ENCODE measurements at regions not wholly inside any gene's neighbourhood (a gene's known extent, or its start where the extent isn't known, plus 50 kb on each side); places are given as distances from the start of the nearest gene placed in this dataset.

GRCh38 chr2:16442971-16443370 is 222.7 kb downstream of the CYRIA start (continued):
- TF ChIP-seq, protein P1, sequence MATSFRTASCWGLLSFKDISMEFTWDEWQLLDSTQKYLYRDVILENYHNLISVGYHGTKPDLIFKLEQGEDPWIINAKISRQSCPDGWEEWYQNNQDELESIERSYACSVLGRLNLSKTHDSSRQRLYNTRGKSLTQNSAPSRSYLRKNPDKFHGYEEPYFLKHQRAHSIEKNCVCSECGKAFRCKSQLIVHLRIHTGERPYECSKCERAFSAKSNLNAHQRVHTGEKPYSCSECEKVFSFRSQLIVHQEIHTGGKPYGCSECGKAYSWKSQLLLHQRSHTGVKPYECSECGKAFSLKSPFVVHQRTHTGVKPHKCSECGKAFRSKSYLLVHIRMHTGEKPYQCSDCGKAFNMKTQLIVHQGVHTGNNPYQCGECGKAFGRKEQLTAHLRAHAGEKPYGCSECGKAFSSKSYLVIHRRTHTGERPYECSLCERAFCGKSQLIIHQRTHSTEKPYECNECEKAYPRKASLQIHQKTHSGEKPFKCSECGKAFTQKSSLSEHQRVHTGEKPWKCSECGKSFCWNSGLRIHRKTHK (tag by site-specific recombination; IDR thresholded peaks at IDR 0.05) = no peak

DNA sequence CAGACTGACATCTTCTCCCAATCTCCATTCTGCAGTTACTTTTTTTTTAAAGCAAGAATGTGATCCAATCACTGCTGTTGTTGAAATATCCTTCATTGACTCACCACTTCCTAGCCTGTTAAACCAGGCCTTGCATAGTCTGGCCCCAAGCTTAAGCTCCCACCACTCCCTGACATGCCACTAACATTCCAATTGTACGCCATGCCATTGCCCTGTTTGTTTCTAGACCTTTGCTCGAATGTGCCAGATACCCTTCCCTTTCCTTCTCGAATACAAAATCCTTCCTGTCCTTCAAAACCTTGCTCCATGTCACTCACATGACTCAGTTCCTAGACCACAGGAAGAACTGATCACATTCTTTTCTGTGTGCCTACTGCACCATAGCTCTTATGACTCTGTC is 224.2 kb downstream of the CYRIA start:
- Histone ChIP-seq H3K27ac (ENCODE audit: extremely low read depth, low read depth, low read length) (no peak overlapping the region), H3K9me3 (ENCODE audit: control insufficient read depth, insufficient read depth, low read depth, low read length) (no peaks in the 10 kb centered on the region), H3K4me3 (ENCODE audit: low read depth, low read length) (no peak overlapping the region), H3K36me3 (ENCODE audit: control insufficient read depth in 2 of 2, insufficient read depth in 1 of 2, low read length in 2 of 2) (no peaks in the 10 kb centered on the region), H3K4me1 (ENCODE audit: control insufficient read depth, insufficient read depth, low read length) (no peaks in the 10 kb centered on the region)
- ChIA-PET CTCF (interaction anchor here (0.5 to 0.7 kb wide), 3 partner anchors 12 to 139 kb away, joined by 3 read pairs; no protein-coding TSS in a partner anchor), POLR2A (no interaction called here)
- TF ChIP-seq ZNF518A (tag by site-specific recombination; conservative IDR thresholded peaks at IDR 0.05; ENCODE audit: low read depth) (no peak), ZNF76 (tag by site-specific recombination; IDR thresholded peaks at IDR 0.05; ENCODE audit: borderline replicate concordance, low read depth) (no peak), ZNF624 (tag by site-specific recombination; IDR thresholded peaks at IDR 0.05) (no peak), HIC1 (tag by site-specific recombination; IDR thresholded peaks at IDR 0.05) (no peak), ZNF626 (tag by site-specific recombination; IDR thresholded peaks at IDR 0.05) (no peak), BCL11B (tag by site-specific recombination; IDR thresholded peaks at IDR 0.05; ENCODE audit: low read depth) (no peak), ZNF585B (tag by site-specific recombination; IDR thresholded peaks at IDR 0.05) (no peak), ZNF837 (tag by site-specific recombination; IDR thresholded peaks at IDR 0.05) (no peak), KLF1 (tag by site-specific recombination; IDR thresholded peaks at IDR 0.05) (no peak)
- TF ChIP-seq, protein P2, sequence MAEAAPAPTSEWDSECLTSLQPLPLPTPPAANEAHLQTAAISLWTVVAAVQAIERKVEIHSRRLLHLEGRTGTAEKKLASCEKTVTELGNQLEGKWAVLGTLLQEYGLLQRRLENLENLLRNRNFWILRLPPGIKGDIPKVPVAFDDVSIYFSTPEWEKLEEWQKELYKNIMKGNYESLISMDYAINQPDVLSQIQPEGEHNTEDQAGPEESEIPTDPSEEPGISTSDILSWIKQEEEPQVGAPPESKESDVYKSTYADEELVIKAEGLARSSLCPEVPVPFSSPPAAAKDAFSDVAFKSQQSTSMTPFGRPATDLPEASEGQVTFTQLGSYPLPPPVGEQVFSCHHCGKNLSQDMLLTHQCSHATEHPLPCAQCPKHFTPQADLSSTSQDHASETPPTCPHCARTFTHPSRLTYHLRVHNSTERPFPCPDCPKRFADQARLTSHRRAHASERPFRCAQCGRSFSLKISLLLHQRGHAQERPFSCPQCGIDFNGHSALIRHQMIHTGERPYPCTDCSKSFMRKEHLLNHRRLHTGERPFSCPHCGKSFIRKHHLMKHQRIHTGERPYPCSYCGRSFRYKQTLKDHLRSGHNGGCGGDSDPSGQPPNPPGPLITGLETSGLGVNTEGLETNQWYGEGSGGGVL (tag by site-specific recombination; IDR thresholded peaks at IDR 0.05) = no peak
- TF ChIP-seq, protein P3, sequence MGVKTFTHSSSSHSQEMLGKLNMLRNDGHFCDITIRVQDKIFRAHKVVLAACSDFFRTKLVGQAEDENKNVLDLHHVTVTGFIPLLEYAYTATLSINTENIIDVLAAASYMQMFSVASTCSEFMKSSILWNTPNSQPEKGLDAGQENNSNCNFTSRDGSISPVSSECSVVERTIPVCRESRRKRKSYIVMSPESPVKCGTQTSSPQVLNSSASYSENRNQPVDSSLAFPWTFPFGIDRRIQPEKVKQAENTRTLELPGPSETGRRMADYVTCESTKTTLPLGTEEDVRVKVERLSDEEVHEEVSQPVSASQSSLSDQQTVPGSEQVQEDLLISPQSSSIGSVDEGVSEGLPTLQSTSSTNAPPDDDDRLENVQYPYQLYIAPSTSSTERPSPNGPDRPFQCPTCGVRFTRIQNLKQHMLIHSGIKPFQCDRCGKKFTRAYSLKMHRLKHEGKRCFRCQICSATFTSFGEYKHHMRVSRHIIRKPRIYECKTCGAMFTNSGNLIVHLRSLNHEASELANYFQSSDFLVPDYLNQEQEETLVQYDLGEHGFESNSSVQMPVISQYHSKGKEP (tag by site-specific recombination; IDR thresholded peaks at IDR 0.05) = no peak
- TF ChIP-seq, protein P4, sequence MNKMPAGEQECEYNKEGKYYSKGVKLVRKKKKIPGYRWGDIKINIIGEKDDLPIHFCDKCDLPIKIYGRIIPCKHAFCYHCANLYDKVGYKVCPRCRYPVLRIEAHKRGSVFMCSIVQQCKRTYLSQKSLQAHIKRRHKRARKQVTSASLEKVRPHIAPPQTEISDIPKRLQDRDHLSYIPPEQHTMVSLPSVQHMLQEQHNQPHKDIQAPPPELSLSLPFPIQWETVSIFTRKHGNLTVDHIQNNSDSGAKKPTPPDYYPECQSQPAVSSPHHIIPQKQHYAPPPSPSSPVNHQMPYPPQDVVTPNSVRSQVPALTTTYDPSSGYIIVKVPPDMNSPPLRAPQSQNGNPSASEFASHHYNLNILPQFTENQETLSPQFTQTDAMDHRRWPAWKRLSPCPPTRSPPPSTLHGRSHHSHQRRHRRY (tag by site-specific recombination; IDR thresholded peaks at IDR 0.05) = no peak
